Body of pancreas (tissue), 4 donors: ENCODE measurements at regions not wholly inside any gene's neighbourhood (a gene's known extent, or its start where the extent isn't known, plus 50 kb on each side); places are given as distances from the start of the nearest gene placed in this dataset.

Experiments
- ATAC-seq: fragments of 150-250 bp; one replicate; pipeline ENCODE4 v1.9.1; 2016
- DNase-seq, 4 donors: peaks; one replicate each; pipeline ENCODE4 v3.0.0-alpha.2; 2019
- H3K27ac ChIP-seq, 4 donors: fragments of 200-600 bp; sonication (generic); 1 replicate in 3 of 4; 2 replicates in 1 of 4; pipeline versions ENCODE4 v1.5.1 to v1.6.1; 2016 to 2019; ENCODE audit warnings: mild to moderate bottlenecking in 1 of 4, mixed read lengths in 1 of 4, moderate library complexity in 1 of 4
- H3K27me3 ChIP-seq, 2 donors: fragments of 200-600 bp; sonication (generic); one replicate each; pipeline ENCODE4 v1.6.0; 2016; ENCODE audit warnings: mild to moderate bottlenecking in 1 of 2
- H3K36me3 ChIP-seq, 2 donors: fragments of 200-600 bp; sonication (generic); replicated peaks in 1 of 2; 2 replicates each; pipeline ENCODE4 v1.5.1; 2016; ENCODE audit warnings: low read depth in 2 of 2; ENCODE audit not compliant: insufficient read depth in 1 of 2
- H3K4me1 ChIP-seq: fragments of 200-600 bp; sonication (generic); one replicate; pipeline ENCODE4 v1.6.0; 2016
- H3K4me3 ChIP-seq, 2 donors: fragments of 200-600 bp; sonication (generic); 1 replicate in 1 of 2; 2 replicates in 1 of 2; pipeline ENCODE4 v1.5.1; 2016 to 2019
- H3K9me3 ChIP-seq, 3 donors: fragments of 200-600 bp; sonication (generic); 1 replicate in 2 of 3; 2 replicates in 1 of 3; pipeline ENCODE4 v1.5.1; 2016
- POLR2A ChIP-seq, 3 donors: fragments of 450-650 bp; IDR thresholded peaks; one replicate each; pipeline ENCODE4 v1.6.1; 2016; ENCODE audit warnings: antibody characterized with exemption in 3 of 3, mild to moderate bottlenecking in 2 of 3
- whole genome bisulfite sequencing, 2 donors: methylation state at CpG; one replicate each; pipeline ENCODE4 v1.1.5; 2017; 5-methylcytosine and 5-hydroxymethylcytosine counted together
- intact Hi-C: fragments of 100-400 bp; cut with DNase I; formaldehyde crosslinking; loops from one replicate; pipeline ENCODE4 v1.15.1; 2023
- TF ChIP-seq, protein P1 (sequence below), 7 experiments: fragments of 450-650 bp in 4 of 7; fragments of 200-600 bp in 3 of 7; sonication (generic) in 3 of 7; IDR thresholded peaks; one replicate each; pipeline ENCODE4 v1.5.1; 2016 to 2019; ENCODE audit warnings: antibody characterized with exemption in 7 of 7

DNA sequence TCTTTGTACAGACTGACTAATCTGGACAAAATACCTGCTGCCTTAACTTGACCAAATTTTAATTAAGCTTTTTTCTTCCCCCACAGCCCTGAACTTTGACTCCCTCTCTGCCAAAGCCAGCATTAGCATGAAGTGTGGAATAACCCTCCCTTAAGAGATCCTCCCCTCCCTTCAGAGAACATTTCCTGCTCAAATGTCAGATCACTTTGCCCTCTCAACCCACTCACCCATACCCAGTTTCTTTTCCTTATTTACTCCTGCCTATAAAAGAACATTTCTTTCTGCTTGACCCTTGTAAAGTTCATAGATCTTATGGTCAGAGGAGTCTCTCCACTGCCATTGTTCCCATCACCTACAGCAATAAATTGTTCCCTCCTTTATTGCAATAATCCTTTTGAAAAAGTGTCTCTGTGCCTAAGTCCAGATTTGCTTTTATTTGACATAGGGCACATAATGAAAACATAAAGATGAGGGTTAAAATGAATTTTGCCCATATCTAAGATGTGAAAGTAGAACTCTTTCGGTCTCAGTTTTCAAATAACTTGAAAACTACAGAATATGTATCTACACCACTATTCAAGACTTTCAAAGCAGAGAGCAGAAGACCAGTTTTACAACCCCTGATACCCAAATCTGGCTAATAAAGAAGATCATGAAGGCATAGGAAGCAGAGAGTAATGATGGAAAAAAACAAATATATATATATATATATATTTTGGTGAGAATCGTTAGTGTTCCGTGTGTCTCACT, 289.7 kb upstream of the ANXA10 start:
- 66 to 80% methylated on average over 3 of the region's 3 CpGs for WGBS, 2 donors
- no peaks in the 10 kb centered on the region for H3K4me1 ChIP-seq
- intact Hi-C loops: no loop called here
- no peaks in the 10 kb centered on the region for H3K27me3 ChIP-seq
- no peaks in the 10 kb centered on the region for H3K9me3 ChIP-seq
- no peak overlapping the region for H3K27ac ChIP-seq
- H3K36me3 ChIP-seq: no peaks in the 10 kb centered on the region
- DNase-seq (no peak), ATAC-seq (no peak)
- no peak for TF ChIP-seq POLR2A (IDR thresholded peaks at IDR 0.05)
- TF ChIP-seq, protein P1, sequence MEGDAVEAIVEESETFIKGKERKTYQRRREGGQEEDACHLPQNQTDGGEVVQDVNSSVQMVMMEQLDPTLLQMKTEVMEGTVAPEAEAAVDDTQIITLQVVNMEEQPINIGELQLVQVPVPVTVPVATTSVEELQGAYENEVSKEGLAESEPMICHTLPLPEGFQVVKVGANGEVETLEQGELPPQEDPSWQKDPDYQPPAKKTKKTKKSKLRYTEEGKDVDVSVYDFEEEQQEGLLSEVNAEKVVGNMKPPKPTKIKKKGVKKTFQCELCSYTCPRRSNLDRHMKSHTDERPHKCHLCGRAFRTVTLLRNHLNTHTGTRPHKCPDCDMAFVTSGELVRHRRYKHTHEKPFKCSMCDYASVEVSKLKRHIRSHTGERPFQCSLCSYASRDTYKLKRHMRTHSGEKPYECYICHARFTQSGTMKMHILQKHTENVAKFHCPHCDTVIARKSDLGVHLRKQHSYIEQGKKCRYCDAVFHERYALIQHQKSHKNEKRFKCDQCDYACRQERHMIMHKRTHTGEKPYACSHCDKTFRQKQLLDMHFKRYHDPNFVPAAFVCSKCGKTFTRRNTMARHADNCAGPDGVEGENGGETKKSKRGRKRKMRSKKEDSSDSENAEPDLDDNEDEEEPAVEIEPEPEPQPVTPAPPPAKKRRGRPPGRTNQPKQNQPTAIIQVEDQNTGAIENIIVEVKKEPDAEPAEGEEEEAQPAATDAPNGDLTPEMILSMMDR (IDR thresholded peaks at IDR 0.05): no peak
- H3K4me3 ChIP-seq: no peak overlapping the region

GRCh38 chr4:167811958-167812357, 280.4 kb upstream of the ANXA10 start:
- Histone ChIP-seq H3K4me3 (no peak overlapping the region), H3K27me3 (no peaks in the 10 kb centered on the region), H3K27ac (no peak overlapping the region), H3K9me3 (peaks cover 0 to 6% (median 0%) of the 10 kb centered on the region in 3 donors), H3K36me3 (no peaks in the 10 kb centered on the region), H3K4me1 (no peaks in the 10 kb centered on the region)
- WGBS, 2 donors: 35 to 52% methylated on average over 1 of the region's 1 CpG
- no peak for DNase-seq
- TF ChIP-seq, protein P1 (IDR thresholded peaks at IDR 0.05): no peak
- TF ChIP-seq POLR2A (IDR thresholded peaks at IDR 0.05): no peak
- no peak for ATAC-seq
- intact Hi-C loops: no loop called here

- no peaks in the 10 kb centered on the region for H3K27me3 ChIP-seq
- ATAC-seq (no peak), DNase-seq (no peak)
- no peaks in the 10 kb centered on the region for H3K36me3 ChIP-seq
- intact Hi-C loops: no loop called here
- no peaks in the 10 kb centered on the region for H3K9me3 ChIP-seq
- no peak overlapping the region for H3K27ac ChIP-seq
- H3K4me1 ChIP-seq: no peaks in the 10 kb centered on the region
- WGBS, 2 donors: 44 to 57% methylated on average over 2 of the region's 2 CpGs
- TF ChIP-seq POLR2A (IDR thresholded peaks at IDR 0.05): no peak
- TF ChIP-seq, protein P1 (IDR thresholded peaks at IDR 0.05): no peak
- H3K4me3 ChIP-seq: no peak overlapping the region
Observed at GRCh38 chr4:167826281-167826680, 266.1 kb upstream of the ANXA10 start.

- TF ChIP-seq POLR2A (IDR thresholded peaks at IDR 0.05): no peak
- no peak overlapping the region for H3K27ac ChIP-seq
- no peaks in the 10 kb centered on the region for H3K9me3 ChIP-seq
- H3K36me3 ChIP-seq: no peaks in the 10 kb centered on the region
- no peak for DNase-seq
- no peaks in the 10 kb centered on the region for H3K4me1 ChIP-seq
- H3K27me3 ChIP-seq: no peaks in the 10 kb centered on the region
- no peak overlapping the region for H3K4me3 ChIP-seq
- intact Hi-C loops: no loop called here
- ATAC-seq: no peak
Observed at GRCh38 chr4:167831855-167832254, 260.5 kb upstream of the ANXA10 start.

DNA sequence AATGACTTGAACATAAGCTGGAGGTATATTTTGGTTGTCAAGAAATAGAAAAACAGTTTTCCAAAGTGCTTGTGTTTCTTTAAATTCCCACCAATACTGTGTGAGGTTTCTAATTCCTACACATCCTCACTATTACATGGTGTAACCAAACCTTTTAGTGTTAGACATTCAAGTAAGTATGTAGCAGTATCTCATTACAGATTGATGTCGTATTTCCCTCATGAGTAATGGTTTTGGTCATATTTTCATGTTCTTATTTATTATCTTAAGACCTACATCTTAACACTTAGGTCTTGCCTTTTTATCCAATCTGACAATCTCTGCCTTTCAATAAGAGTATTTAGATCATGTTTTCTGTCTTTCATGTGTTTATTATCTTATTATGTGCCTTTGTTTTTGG, 253.7 kb upstream of the ANXA10 start:
- TF ChIP-seq, protein P1 (IDR thresholded peaks at IDR 0.05): no peak
- no peak for TF ChIP-seq POLR2A (IDR thresholded peaks at IDR 0.05)
- H3K9me3 ChIP-seq: no peaks in the 10 kb centered on the region
- intact Hi-C loops: no loop called here
- no peak overlapping the region for H3K27ac ChIP-seq
- no peaks in the 10 kb centered on the region for H3K27me3 ChIP-seq
- no peaks in the 10 kb centered on the region for H3K4me1 ChIP-seq
- H3K4me3 ChIP-seq: no peak overlapping the region
- DNase-seq (no peak), ATAC-seq (no peak)
- 65 to 66% methylated on average over 1 of the region's 1 CpG for WGBS, 2 donors
- no peaks in the 10 kb centered on the region for H3K36me3 ChIP-seq
